ENCODE measurements at regions not wholly inside any gene's neighbourhood (a gene's known extent, or its start where the extent isn't known, plus 50 kb on each side); places are given as distances from the start of the nearest gene placed in this dataset.

- BruUV-seq (replicated peaks): no TSS peak
- POLR2A ChIA-PET (ENCODE audit: low non-redundant PET): no interaction called here
- CTCF ChIA-PET: no interaction called here
Observed at GRCh38 chr13:79853251-79853650, 372.3 kb downstream of the NDFIP2 start.

GRCh38 chr13:79851318-79851717 lies 370.4 kb downstream of the NDFIP2 start:
- CTCF ChIA-PET: no interaction called here
- no peak for DNase-seq (ENCODE audit: low spot score)
- Histone ChIP-seq H3K36me3 (ENCODE audit: insufficient read depth, low read length, poor library complexity, severe bottlenecking) (no peaks in the 10 kb centered on the region), H3K4me1 (ENCODE audit: insufficient read depth, low read length, poor library complexity, severe bottlenecking) (no peaks in the 10 kb centered on the region), H3K27ac (ENCODE audit: low read depth, low read length, poor library complexity, severe bottlenecking) (no peak overlapping the region), H3K9me3 (ENCODE audit: low read depth, low read length, poor library complexity, severe bottlenecking) (no peaks in the 10 kb centered on the region), H3K27me3 (replicated peaks; ENCODE audit: insufficient read depth, low read depth, low read length, poor library complexity) (no peaks in the 10 kb centered on the region), H3K4me3 (ENCODE audit: low read depth, low read length, poor library complexity, severe bottlenecking) (no peak overlapping the region)
- intact Hi-C loops (cut with micrococcal nuclease; ENCODE audit: unreplicated experiment): no loop called here
- TF ChIP-seq EZH2 (IDR thresholded peaks at IDR 0.05; ENCODE audit: borderline replicate concordance, low read depth, low read length, poor library complexity, severe bottlenecking): no peak
- no peak for TF ChIP-seq CTCF (conservative IDR thresholded peaks at IDR 0.05; ENCODE audit: low read depth, low read length)
- POLR2A ChIA-PET (ENCODE audit: low non-redundant PET): interaction anchor here (0.6 kb wide), 1 partner anchor 15 kb away, joined by 4 read pairs; no protein-coding TSS in a partner anchor
- BruUV-seq (replicated peaks): no TSS peak

More at GRCh38 chr13:79853251-79853650, 372.3 kb downstream of the NDFIP2 start:
- no peaks in the 10 kb centered on the region for H3K36me3 ChIP-seq (ENCODE audit: insufficient read depth, low read length, poor library complexity, severe bottlenecking)
- H3K4me1 ChIP-seq (ENCODE audit: insufficient read depth, low read length, poor library complexity, severe bottlenecking): no peaks in the 10 kb centered on the region
- intact Hi-C loops (cut with micrococcal nuclease; ENCODE audit: unreplicated experiment): no loop called here
- DNase-seq (ENCODE audit: low spot score): no peak
- H3K9me3 ChIP-seq (ENCODE audit: low read depth, low read length, poor library complexity, severe bottlenecking): no peaks in the 10 kb centered on the region
- TF ChIP-seq EZH2 (IDR thresholded peaks at IDR 0.05; ENCODE audit: borderline replicate concordance, low read depth, low read length, poor library complexity, severe bottlenecking) (no peak), CTCF (conservative IDR thresholded peaks at IDR 0.05; ENCODE audit: low read depth, low read length) (no peak)
- no peak overlapping the region for H3K27ac ChIP-seq (ENCODE audit: low read depth, low read length, poor library complexity, severe bottlenecking)
- no peaks in the 10 kb centered on the region for H3K27me3 ChIP-seq (replicated peaks; ENCODE audit: insufficient read depth, low read depth, low read length, poor library complexity)
- no peak overlapping the region for H3K4me3 ChIP-seq (ENCODE audit: low read depth, low read length, poor library complexity, severe bottlenecking)

GRCh38 chr13:79847882-79848592 lies 367.1 kb downstream of the NDFIP2 start:
- no TSS peak for BruUV-seq (replicated peaks)
- H3K27me3 ChIP-seq (replicated peaks; ENCODE audit: insufficient read depth, low read depth, low read length, poor library complexity): no peaks in the 10 kb centered on the region
- CTCF ChIA-PET: no interaction called here

More at GRCh38 chr13:79847882-79848592, 367.1 kb downstream of the NDFIP2 start:
- H3K4me1 ChIP-seq (ENCODE audit: insufficient read depth, low read length, poor library complexity, severe bottlenecking): no peaks in the 10 kb centered on the region
- H3K36me3 ChIP-seq (ENCODE audit: insufficient read depth, low read length, poor library complexity, severe bottlenecking): no peaks in the 10 kb centered on the region
- POLR2A ChIA-PET (ENCODE audit: low non-redundant PET): no interaction called here
- DNase-seq (ENCODE audit: low spot score): no peak
- no peak overlapping the region for H3K27ac ChIP-seq (ENCODE audit: low read depth, low read length, poor library complexity, severe bottlenecking)
- no peak overlapping the region for H3K4me3 ChIP-seq (ENCODE audit: low read depth, low read length, poor library complexity, severe bottlenecking)
- TF ChIP-seq EZH2 (IDR thresholded peaks at IDR 0.05; ENCODE audit: borderline replicate concordance, low read depth, low read length, poor library complexity, severe bottlenecking) (no peak), CTCF (conservative IDR thresholded peaks at IDR 0.05; ENCODE audit: low read depth, low read length) (no peak)
- H3K9me3 ChIP-seq (ENCODE audit: low read depth, low read length, poor library complexity, severe bottlenecking): no peaks in the 10 kb centered on the region
- intact Hi-C loops (cut with micrococcal nuclease; ENCODE audit: unreplicated experiment): no loop called here
